ENCODE measurements at regions not wholly inside any gene's neighbourhood (a gene's known extent, or its start where the extent isn't known, plus 50 kb on each side); places are given as distances from the start of the nearest gene placed in this dataset.

GRCh38 chr15:79209690-79210089 is 72.8 kb upstream of the ANKRD34C start:
- WGBS (ENCODE audit: insufficient coverage, low coverage, low lambda C conversion rate, missing lambda C conversion rate), result 11% methylated on average over 5 of the region's 17 CpGs

GRCh38 chr15:79209116-79209515 is 73.4 kb upstream of the ANKRD34C start:
- no peaks in the 10 kb centered on the region for H3K36me3 ChIP-seq
- H3K27ac ChIP-seq, result no peak overlapping the region
- intact Hi-C loops (cut with DNase I), result no loop called here
- ATAC-seq (no peak), DNase-seq (no peak)
- H3K9me3 ChIP-seq, result no peaks in the 10 kb centered on the region
- H3K4me3 ChIP-seq, result no peak overlapping the region
- WGBS (ENCODE audit: insufficient coverage, low coverage, low lambda C conversion rate, missing lambda C conversion rate), result 64% methylated on average over 6 of the region's 7 CpGs
- peaks cover 0 to 15% of the 10 kb centered on the region in 2 donors for H3K27me3 ChIP-seq
- TF ChIP-seq CTCF (IDR thresholded peaks at IDR 0.05) (no peak), POLR2A (IDR thresholded peaks at IDR 0.05) (no peak)
- no peaks in the 10 kb centered on the region for H3K4me1 ChIP-seq

More at GRCh38 chr15:79209690-79210089, 72.8 kb upstream of the ANKRD34C start:
- DNase-seq, result no peak
- H3K4me1 ChIP-seq, result no peaks in the 10 kb centered on the region
- H3K4me3 ChIP-seq, result no peak overlapping the region
- no peak overlapping the region for H3K27ac ChIP-seq
- peaks cover 0 to 15% of the 10 kb centered on the region in 2 donors for H3K27me3 ChIP-seq
- H3K9me3 ChIP-seq, result no peaks in the 10 kb centered on the region
- TF ChIP-seq POLR2A (IDR thresholded peaks at IDR 0.05) (no peak), CTCF (IDR thresholded peaks at IDR 0.05) (no peak)
- H3K36me3 ChIP-seq, result no peaks in the 10 kb centered on the region
- ATAC-seq, result no peak
- intact Hi-C loops (cut with DNase I), result no loop called here

- TF ChIP-seq CTCF (IDR thresholded peaks at IDR 0.05) (no peak), POLR2A (IDR thresholded peaks at IDR 0.05) (no peak)
- H3K27me3 ChIP-seq, result peaks cover 0 to 15% of the 10 kb centered on the region in 2 donors
- ATAC-seq, result no peak
These were observed 74.3 kb upstream of the ANKRD34C start for GRCh38 chr15:79208179-79208578.

GRCh38 chr15:79206940-79207339 is 75.6 kb upstream of the ANKRD34C start:
- ATAC-seq, result no peak
- peaks cover 0 to 15% of the 10 kb centered on the region in 2 donors for H3K27me3 ChIP-seq
- H3K36me3 ChIP-seq, result no peaks in the 10 kb centered on the region
- TF ChIP-seq CTCF (IDR thresholded peaks at IDR 0.05) (no peak), POLR2A (IDR thresholded peaks at IDR 0.05) (no peak)
- intact Hi-C loops (cut with DNase I), result no loop called here
- H3K9me3 ChIP-seq, result no peaks in the 10 kb centered on the region
- H3K4me3 ChIP-seq, result no peak overlapping the region
- no peaks in the 10 kb centered on the region for H3K4me1 ChIP-seq
- DNase-seq, result no peak
- 28% methylated on average over 2 of the region's 2 CpGs for WGBS (ENCODE audit: insufficient coverage, low coverage, low lambda C conversion rate, missing lambda C conversion rate)
- H3K27ac ChIP-seq, result no peak overlapping the region

More at GRCh38 chr15:79208179-79208578, 74.3 kb upstream of the ANKRD34C start:
- intact Hi-C loops (cut with DNase I), result no loop called here
- Histone ChIP-seq H3K27ac (no peak overlapping the region), H3K9me3 (no peaks in the 10 kb centered on the region), H3K4me1 (no peaks in the 10 kb centered on the region), H3K4me3 (no peak overlapping the region), H3K36me3 (no peaks in the 10 kb centered on the region)
- 31% methylated on average over 1 of the region's 3 CpGs for WGBS (ENCODE audit: insufficient coverage, low coverage, low lambda C conversion rate, missing lambda C conversion rate)
- DNase-seq, result no peak

Measured in right lobe of liver (tissue), 6 donors.